B cell (primary cell): ENCODE measurements at regions not wholly inside any gene's neighbourhood (a gene's known extent, or its start where the extent isn't known, plus 50 kb on each side); places are given as distances from the start of the nearest gene placed in this dataset.

Experiments
- ATAC-seq: fragments of 200-7000 bp; cut with Tn5 transposase; one replicate; pipeline ENCODE4 v1.10.0; 2021; ENCODE audit warnings: low read depth, mild to moderate bottlenecking, moderate number of reproducible peaks, moderate library complexity
- CTCF ChIA-PET: fragments of 350-600 bp; sonication (Branson Sonifier 250); formaldehyde crosslinking; loops from one replicate; lab custom pipeline; 2021; ENCODE audit warnings: antibody characterized with exemption, inconsistent platforms; lab: Charles Lee
- POLR2A ChIA-PET: fragments of 350-600 bp; sonication (Branson Sonifier 250); formaldehyde crosslinking; loops from one replicate; lab custom pipeline; 2021; ENCODE audit warnings: antibody characterized with exemption; lab: Charles Lee
- DNase-seq: peaks from one replicate; pipeline ENCODE4 v3.0.0; 2013
- H2AFZ ChIP-seq: 2 replicates; pipeline ENCODE4 v1.6.1; 2012; ENCODE audit warnings: mild to moderate bottlenecking, low read depth, low read length; ENCODE audit not compliant: insufficient read depth, poor library complexity, severe bottlenecking
- H3K27ac ChIP-seq, 2 donors: 1 replicate in 1 of 2; 2 replicates in 1 of 2; pipeline ENCODE4 v1.5.1; 2012 to 2013; ENCODE audit warnings: low read length in 2 of 2, mild to moderate bottlenecking in 2 of 2, moderate library complexity in 1 of 2
- H3K27me3 ChIP-seq, 4 experiments: fragments of 200-600 bp in 1 of 4; sonication (generic) in 1 of 4; replicated peaks in 1 of 4; 1 replicate in 2 of 4; 2 replicates in 2 of 4; pipeline versions ENCODE4 v1.6.1 to v1.7.0; 2013 to 2016; ENCODE audit warnings: low read length in 3 of 4, mild to moderate bottlenecking in 2 of 4, mixed read lengths in 1 of 4, moderate library complexity in 1 of 4; ENCODE audit not compliant: insufficient read depth in 4 of 4, control insufficient read depth in 3 of 4; ENCODE audit errors: control extremely low read depth in 1 of 4
- H3K36me3 ChIP-seq, 2 experiments: replicated peaks in 1 of 2; 1 replicate in 1 of 2; 2 replicates in 1 of 2; pipeline versions ENCODE4 v1.6.1 to v1.7.1; 2013; ENCODE audit warnings: low read length in 1 of 2; ENCODE audit not compliant: insufficient read depth in 2 of 2, control insufficient read depth in 1 of 2; ENCODE audit errors: control extremely low read depth in 1 of 2, extremely low read depth in 1 of 2
- H3K4me1 ChIP-seq, 2 donors: fragments of 200-600 bp in 1 of 2; sonication (generic) in 1 of 2; 1 replicate in 1 of 2; 2 replicates in 1 of 2; pipeline versions ENCODE4 v1.5.1 to v1.6.1; 2013 to 2017; ENCODE audit warnings: low read length in 2 of 2; ENCODE audit not compliant: control insufficient read depth in 2 of 2, insufficient read depth in 2 of 2
- H3K4me2 ChIP-seq: replicated peaks from 2 replicates; pipeline ENCODE3; 2012; ENCODE audit warnings: mild to moderate bottlenecking, low read depth, low read length; ENCODE audit not compliant: poor library complexity, severe bottlenecking
- H3K4me3 ChIP-seq, 5 experiments: fragments of 200-600 bp in 1 of 5; sonication (generic) in 1 of 5; 1 replicate in 3 of 5; 2 replicates in 2 of 5; pipeline versions ENCODE4 v1.5.1 to v1.7.0; 2011 to 2016; ENCODE audit warnings: low read length in 4 of 5, mild to moderate bottlenecking in 4 of 5, low read depth in 2 of 5, control low read depth in 1 of 5, moderate library complexity in 1 of 5; ENCODE audit not compliant: insufficient read depth in 1 of 5; ENCODE audit errors: control extremely low read depth in 1 of 5, extremely low read depth in 1 of 5
- H3K79me2 ChIP-seq: fragments of 200-600 bp; sonication (generic); one replicate; pipeline ENCODE4 v1.6.0; 2016; ENCODE audit warnings: low read length; ENCODE audit not compliant: control insufficient read depth, insufficient read depth
- H3K9ac ChIP-seq: fragments of 200-600 bp; sonication (generic); 2 replicates; pipeline ENCODE4 v1.6.1; 2017; ENCODE audit warnings: mild to moderate bottlenecking, low read length, moderate library complexity
- H3K9me3 ChIP-seq, 3 donors: one replicate each; pipeline versions ENCODE4 v1.6.1 to v1.7.1; 2013; ENCODE audit warnings: low read length in 2 of 3; ENCODE audit not compliant: control insufficient read depth in 2 of 3, insufficient read depth in 1 of 3; ENCODE audit errors: control extremely low read depth in 1 of 3
- H4K20me1 ChIP-seq: 2 replicates; pipeline ENCODE4 v1.6.0; 2012; ENCODE audit warnings: mild to moderate bottlenecking, low read length; ENCODE audit not compliant: insufficient read depth, control insufficient read depth, poor library complexity, severe bottlenecking
- H3K27ac Mint-ChIP-seq: one replicate; pipeline ENCODE4 v1.8.0; 2021; ENCODE audit warnings: mixed read lengths
- H3K27me3 Mint-ChIP-seq: one replicate; pipeline ENCODE4 v1.8.0; 2021; ENCODE audit warnings: mixed read lengths
- H3K4me1 Mint-ChIP-seq: one replicate; pipeline ENCODE4 v1.8.0; 2021; ENCODE audit warnings: mixed read lengths
- H3K4me3 Mint-ChIP-seq: one replicate; pipeline ENCODE4 v1.8.0; 2021; ENCODE audit warnings: mixed read lengths
- H3K9me3 Mint-ChIP-seq: one replicate; pipeline ENCODE4 v1.8.0; 2022; ENCODE audit warnings: mixed read lengths; ENCODE audit not compliant: insufficient read depth
- EZH2 ChIP-seq: IDR thresholded peaks from 2 replicates; pipeline ENCODE4 v1.6.1; 2012; ENCODE audit warnings: borderline replicate concordance, low read depth, mild to moderate bottlenecking, moderate library complexity, low read length; ENCODE audit not compliant: insufficient read depth, poor library complexity, severe bottlenecking
- WGBS: methylation state at CpG from one replicate; pipeline ENCODE4 v1.1.5; 2013; ENCODE audit warnings: missing lambda C conversion rate; ENCODE audit not compliant: insufficient coverage; 5-methylcytosine and 5-hydroxymethylcytosine counted together
- intact Hi-C: fragments of 100-400 bp; cut with micrococcal nuclease; formaldehyde crosslinking; loops from one replicate; pipeline ENCODE4 v1.10.0; 2022
- TF ChIP-seq, protein P1 (sequence below): fragments of 200-600 bp; IDR thresholded peaks from one replicate; pipeline ENCODE4 v1.8.0; 2022; ENCODE audit warnings: antibody characterized with exemption, mild to moderate bottlenecking

DNA sequence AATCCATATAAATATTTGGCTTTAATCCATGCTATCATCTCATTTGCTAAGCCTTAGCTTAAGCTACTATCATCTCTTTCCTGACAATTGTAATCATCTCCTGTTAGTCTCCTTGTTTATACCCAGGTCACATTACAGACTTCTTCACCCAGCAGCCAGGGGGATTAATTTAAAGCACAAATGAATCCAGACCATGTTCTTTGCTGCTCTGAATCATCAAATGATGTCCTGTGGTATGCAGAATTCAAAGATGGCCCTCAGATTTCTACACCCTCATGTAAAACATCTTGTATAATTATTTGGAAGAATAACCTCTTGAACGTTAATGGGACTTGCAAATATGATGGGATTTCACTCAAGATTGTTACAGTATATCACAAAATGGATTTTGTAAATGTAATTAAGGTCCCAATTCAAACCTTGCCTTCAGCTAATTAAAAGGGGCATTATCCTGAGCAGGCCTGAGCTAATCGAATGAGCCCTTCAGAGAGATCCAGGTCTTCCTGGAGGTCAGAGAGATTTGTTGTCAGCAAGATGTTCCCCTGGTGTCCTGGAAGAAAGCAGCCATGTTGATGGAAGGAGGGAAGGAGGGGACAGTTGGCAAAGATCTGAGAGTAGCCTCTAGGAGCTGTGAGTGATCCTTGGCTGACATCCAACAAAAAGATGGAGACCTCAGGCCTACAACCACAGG, 241.1 kb upstream of the MMADHC start:
- Histone ChIP-seq H2AFZ (no peak overlapping the region), H3K4me3 (no peak overlapping the region), H3K9me3 (no peaks in the 10 kb centered on the region), H3K4me2 (no peak overlapping the region), H3K36me3 (no peaks in the 10 kb centered on the region), H3K27me3 (no peaks in the 10 kb centered on the region), H3K9ac (no peak overlapping the region), H3K27ac (no peak overlapping the region), H3K4me1 (no peaks in the 10 kb centered on the region), H4K20me1 (no peaks in the 10 kb centered on the region), H3K79me2 (no peaks in the 10 kb centered on the region)
- DNase-seq (no peak), ATAC-seq (no peak)
- WGBS, result 100% methylated on average over 1 of the region's 2 CpGs
- peaks cover 2% of the 10 kb centered on the region for H3K9me3 Mint-ChIP-seq
- TF ChIP-seq, protein P1, sequence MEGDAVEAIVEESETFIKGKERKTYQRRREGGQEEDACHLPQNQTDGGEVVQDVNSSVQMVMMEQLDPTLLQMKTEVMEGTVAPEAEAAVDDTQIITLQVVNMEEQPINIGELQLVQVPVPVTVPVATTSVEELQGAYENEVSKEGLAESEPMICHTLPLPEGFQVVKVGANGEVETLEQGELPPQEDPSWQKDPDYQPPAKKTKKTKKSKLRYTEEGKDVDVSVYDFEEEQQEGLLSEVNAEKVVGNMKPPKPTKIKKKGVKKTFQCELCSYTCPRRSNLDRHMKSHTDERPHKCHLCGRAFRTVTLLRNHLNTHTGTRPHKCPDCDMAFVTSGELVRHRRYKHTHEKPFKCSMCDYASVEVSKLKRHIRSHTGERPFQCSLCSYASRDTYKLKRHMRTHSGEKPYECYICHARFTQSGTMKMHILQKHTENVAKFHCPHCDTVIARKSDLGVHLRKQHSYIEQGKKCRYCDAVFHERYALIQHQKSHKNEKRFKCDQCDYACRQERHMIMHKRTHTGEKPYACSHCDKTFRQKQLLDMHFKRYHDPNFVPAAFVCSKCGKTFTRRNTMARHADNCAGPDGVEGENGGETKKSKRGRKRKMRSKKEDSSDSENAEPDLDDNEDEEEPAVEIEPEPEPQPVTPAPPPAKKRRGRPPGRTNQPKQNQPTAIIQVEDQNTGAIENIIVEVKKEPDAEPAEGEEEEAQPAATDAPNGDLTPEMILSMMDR, result no peak
- TF ChIP-seq EZH2, result no peak
- intact Hi-C loops, result no loop called here
- ChIA-PET POLR2A (no interaction called here), CTCF (no interaction called here)
- H3K27me3 Mint-ChIP-seq, result no peaks in the 10 kb centered on the region
- no peak overlapping the region for H3K27ac Mint-ChIP-seq
- H3K4me1 Mint-ChIP-seq, result no peaks in the 10 kb centered on the region
- no peak overlapping the region for H3K4me3 Mint-ChIP-seq

DNA sequence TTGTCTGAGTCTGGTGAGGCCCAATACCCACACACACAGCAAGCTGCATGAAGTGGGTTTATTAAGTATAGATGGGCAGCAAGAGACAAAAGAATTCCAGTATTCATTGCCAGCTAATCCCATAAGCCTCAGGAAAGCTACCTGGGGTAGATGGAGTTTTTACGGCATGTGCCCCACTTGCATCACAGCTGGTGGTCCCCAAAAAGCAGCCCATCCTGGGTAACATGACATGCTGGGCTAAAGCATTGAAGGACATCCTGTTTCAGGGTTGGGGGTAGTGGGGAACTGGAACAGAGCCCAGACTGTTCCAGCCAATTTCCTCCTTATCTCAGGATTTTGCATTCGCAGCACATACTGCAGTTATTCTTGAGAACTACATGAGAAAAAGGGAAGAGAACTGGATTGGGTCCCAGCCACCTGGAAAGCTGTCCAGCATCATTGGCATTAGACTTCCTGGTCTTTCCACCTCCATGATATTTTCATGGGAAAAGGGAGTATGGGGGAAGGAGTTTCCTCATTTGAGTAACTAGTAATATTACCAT, 240.1 kb upstream of the MMADHC start:
- Mint-ChIP-seq H3K9me3 (peaks cover under 1% of the 10 kb centered on the region), H3K4me1 (no peaks in the 10 kb centered on the region), H3K27ac (no peak overlapping the region), H3K27me3 (no peaks in the 10 kb centered on the region), H3K4me3 (no peak overlapping the region)
- no peak overlapping the region for H3K4me2 ChIP-seq
- no peaks in the 10 kb centered on the region for H3K27me3 ChIP-seq
- no peak overlapping the region for H2AFZ ChIP-seq
- no peaks in the 10 kb centered on the region for H3K79me2 ChIP-seq
- H3K9ac ChIP-seq, result no peak overlapping the region
- no peaks in the 10 kb centered on the region for H4K20me1 ChIP-seq
- no peaks in the 10 kb centered on the region for H3K9me3 ChIP-seq
- no peak for ATAC-seq
- ChIA-PET CTCF (no interaction called here), POLR2A (no interaction called here)
- no peak for DNase-seq
- TF ChIP-seq, protein P1, result no peak
- TF ChIP-seq EZH2, result no peak
- WGBS, result 100% methylated on average over 1 of the region's 2 CpGs
- no peaks in the 10 kb centered on the region for H3K36me3 ChIP-seq
- no peak overlapping the region for H3K27ac ChIP-seq
- no peaks in the 10 kb centered on the region for H3K4me1 ChIP-seq
- intact Hi-C loops, result no loop called here
- no peak overlapping the region for H3K4me3 ChIP-seq
